ENCODE measurements at regions not wholly inside any gene's neighbourhood (a gene's known extent, or its start where the extent isn't known, plus 50 kb on each side); places are given as distances from the start of the nearest gene placed in this dataset.

DNA sequence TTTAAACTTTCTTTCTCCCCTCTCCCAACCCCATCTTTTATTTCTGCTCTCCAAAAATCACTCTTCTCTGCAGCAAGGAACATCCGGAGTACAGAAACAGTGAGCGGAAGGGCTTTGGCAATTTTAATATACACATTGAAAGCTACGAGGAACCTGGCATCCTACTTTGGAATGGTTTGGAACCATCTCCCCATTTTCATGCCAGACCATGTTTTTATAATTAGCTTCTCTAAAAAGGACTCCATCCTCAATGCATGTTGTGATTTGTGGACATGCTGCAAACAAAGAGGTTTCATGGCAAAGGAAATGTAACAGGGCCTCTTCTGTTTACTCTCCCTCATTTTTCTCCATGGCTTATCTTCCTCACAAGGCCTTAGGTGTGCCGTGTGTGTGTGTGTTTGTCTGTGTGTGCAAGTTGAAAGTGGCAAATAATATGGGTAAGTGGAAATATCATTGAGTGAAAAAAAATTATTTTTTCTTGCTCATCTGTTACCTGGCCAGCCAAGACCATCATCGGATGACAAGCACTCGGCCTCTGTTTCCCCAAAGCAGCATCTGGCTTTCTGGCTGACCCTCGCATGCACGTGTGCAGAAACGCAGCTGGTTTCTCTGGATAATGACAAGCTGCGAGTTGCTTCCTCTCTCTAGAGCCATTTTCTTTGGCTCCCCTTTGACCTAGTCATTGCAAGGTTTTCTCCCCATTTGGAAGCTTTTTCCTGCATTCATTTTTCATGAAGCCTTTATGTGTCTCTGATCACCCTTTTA, 585.0 kb downstream of the TMEM114 start:
- 62 to 70% (median 66%) methylated on average over 10 of the region's 10 CpGs for WGBS, 4 donors

DNA sequence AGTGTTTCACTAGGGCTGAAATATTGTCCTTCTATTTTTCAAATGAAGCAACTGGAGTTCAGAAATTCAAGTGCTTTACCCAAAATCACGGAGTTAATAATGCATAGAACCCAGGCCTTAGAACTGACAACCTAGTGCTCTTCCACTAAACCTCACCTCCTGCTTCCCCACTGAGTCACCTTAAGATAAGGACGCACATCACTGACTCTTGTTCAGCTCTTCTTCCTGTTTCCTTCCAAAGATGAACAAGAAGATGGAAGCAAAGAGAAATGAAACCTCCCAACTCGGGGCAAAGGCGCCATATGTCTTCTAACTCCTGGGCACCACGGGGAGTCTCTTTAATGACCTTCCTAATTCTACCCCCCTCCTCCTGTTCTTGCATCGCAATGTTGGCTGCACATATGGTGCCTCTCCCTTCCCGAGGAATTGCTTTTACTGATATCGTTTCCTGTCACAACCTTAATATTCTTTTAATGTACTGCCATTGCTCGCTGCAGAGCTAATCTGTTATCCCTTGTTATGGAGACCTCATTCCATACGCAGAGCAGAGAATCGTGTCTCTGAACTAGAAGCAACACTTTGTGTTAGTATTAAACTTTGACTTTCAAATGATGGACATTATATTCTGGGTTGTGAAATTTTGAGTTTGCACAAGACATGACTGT, 591.4 kb downstream of the TMEM114 start:
- no peak overlapping the region for H3K4me3 ChIP-seq
- no peak for DNase-seq
- intact Hi-C loops (cut with DNase I), result loop anchor here in 1 of 2 donors (10.0 kb wide), 1 partner anchor 54 kb away; no protein-coding TSS in a partner anchor
- TF ChIP-seq POLR2A (IDR thresholded peaks at IDR 0.05), result no peak
- TF ChIP-seq, protein P1, sequence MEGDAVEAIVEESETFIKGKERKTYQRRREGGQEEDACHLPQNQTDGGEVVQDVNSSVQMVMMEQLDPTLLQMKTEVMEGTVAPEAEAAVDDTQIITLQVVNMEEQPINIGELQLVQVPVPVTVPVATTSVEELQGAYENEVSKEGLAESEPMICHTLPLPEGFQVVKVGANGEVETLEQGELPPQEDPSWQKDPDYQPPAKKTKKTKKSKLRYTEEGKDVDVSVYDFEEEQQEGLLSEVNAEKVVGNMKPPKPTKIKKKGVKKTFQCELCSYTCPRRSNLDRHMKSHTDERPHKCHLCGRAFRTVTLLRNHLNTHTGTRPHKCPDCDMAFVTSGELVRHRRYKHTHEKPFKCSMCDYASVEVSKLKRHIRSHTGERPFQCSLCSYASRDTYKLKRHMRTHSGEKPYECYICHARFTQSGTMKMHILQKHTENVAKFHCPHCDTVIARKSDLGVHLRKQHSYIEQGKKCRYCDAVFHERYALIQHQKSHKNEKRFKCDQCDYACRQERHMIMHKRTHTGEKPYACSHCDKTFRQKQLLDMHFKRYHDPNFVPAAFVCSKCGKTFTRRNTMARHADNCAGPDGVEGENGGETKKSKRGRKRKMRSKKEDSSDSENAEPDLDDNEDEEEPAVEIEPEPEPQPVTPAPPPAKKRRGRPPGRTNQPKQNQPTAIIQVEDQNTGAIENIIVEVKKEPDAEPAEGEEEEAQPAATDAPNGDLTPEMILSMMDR (IDR thresholded peaks at IDR 0.05), result no peak
- no peaks in the 10 kb centered on the region for H3K36me3 ChIP-seq (replicated peaks in 1 of 2)
- H3K9me3 ChIP-seq (replicated peaks in 1 of 3), result no peaks in the 10 kb centered on the region
- 70 to 80% (median 75%) methylated on average over 11 of the region's 11 CpGs for WGBS, 4 donors
- no peak overlapping the region for H3K27ac ChIP-seq
- H3K27me3 ChIP-seq, result no peaks in the 10 kb centered on the region
- H3K4me1 ChIP-seq (replicated peaks in 1 of 2), result no peaks in the 10 kb centered on the region

More for the DNA sequence above, 585.0 kb downstream of the TMEM114 start:
- H3K4me3 ChIP-seq, result no peak overlapping the region
- no peaks in the 10 kb centered on the region for H3K27me3 ChIP-seq
- no peaks in the 10 kb centered on the region for H3K4me1 ChIP-seq (replicated peaks in 1 of 2)
- intact Hi-C loops (cut with DNase I), result no loop called here
- no peaks in the 10 kb centered on the region for H3K9me3 ChIP-seq (replicated peaks in 1 of 3)
- TF ChIP-seq, protein P1 (IDR thresholded peaks at IDR 0.05), result no peak
- TF ChIP-seq POLR2A (IDR thresholded peaks at IDR 0.05), result no peak
- no peaks in the 10 kb centered on the region for H3K36me3 ChIP-seq (replicated peaks in 1 of 2)
- DNase-seq, result no peak
- no peak overlapping the region for H3K27ac ChIP-seq

DNA sequence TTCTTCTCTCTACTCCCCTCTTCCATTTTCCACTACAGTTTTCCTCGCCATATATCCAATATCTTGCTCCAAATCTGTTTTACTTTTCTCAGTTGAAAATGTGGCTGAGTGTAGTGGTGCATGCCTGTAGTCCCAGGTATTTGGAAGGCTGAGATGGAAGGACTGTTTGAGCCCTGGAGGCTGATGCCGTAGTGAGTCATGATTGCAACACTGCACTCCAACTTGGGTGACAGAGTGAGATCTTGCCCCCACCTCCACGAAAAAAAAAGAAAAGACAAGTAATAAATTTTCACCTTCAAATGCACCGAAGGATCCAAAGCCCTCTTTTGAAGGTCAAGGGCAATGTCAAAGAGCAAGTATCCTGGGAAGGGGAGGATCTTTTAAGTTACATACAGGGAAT, 592.3 kb downstream of the TMEM114 start:
- no peak for TF ChIP-seq POLR2A (IDR thresholded peaks at IDR 0.05)
- TF ChIP-seq, protein P1 (IDR thresholded peaks at IDR 0.05), result no peak
- 50 to 59% (median 52%) methylated on average over 4 of the region's 4 CpGs for WGBS, 4 donors
- Histone ChIP-seq H3K27ac (no peak overlapping the region), H3K4me3 (no peak overlapping the region), H3K27me3 (no peaks in the 10 kb centered on the region), H3K9me3 (replicated peaks in 1 of 3) (no peaks in the 10 kb centered on the region), H3K4me1 (replicated peaks in 1 of 2) (no peaks in the 10 kb centered on the region), H3K36me3 (replicated peaks in 1 of 2) (no peaks in the 10 kb centered on the region)
- DNase-seq, result no peak
- intact Hi-C loops (cut with DNase I), result loop anchor here in 1 of 2 donors (10.0 kb wide), 1 partner anchor 53 kb away; no protein-coding TSS in a partner anchor

DNA sequence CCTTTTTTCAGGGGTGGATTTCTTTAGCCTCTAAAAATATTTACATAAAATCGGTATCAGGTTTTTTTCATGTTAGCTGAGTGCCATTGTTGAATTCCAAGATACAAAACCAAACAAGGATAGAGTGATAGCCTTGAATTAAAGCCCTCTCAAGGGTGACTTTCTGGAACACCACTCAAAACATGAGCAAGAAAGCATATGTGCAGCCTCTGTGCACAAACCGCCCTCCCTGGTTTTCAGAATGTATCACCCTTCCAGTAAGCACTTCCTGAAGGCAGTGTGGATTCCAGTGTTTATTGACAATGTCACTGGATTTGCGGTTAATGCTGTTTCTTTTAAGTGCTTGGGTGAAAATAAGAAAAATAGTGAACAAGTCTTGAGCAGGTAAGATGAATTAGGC, 597.7 kb downstream of the TMEM114 start:
- DNase-seq, result no peak
- 36 to 63% (median 54%) methylated on average over 3 of the region's 3 CpGs for WGBS, 4 donors
- Histone ChIP-seq H3K4me1 (replicated peaks in 1 of 2) (no peaks in the 10 kb centered on the region), H3K27me3 (no peaks in the 10 kb centered on the region), H3K36me3 (replicated peaks in 1 of 2) (no peaks in the 10 kb centered on the region), H3K4me3 (no peak overlapping the region), H3K9me3 (replicated peaks in 1 of 3) (no peaks in the 10 kb centered on the region), H3K27ac (no peak overlapping the region)
- intact Hi-C loops (cut with DNase I), result loop anchor here in 1 of 2 donors (10.0 kb wide), 1 partner anchor 48 kb away; no protein-coding TSS in a partner anchor
- TF ChIP-seq, protein P1 (IDR thresholded peaks at IDR 0.05), result no peak
- TF ChIP-seq POLR2A (IDR thresholded peaks at IDR 0.05), result no peak

Measured in adrenal gland (tissue), 9 donors.